ENCODE measurements at regions not wholly inside any gene's neighbourhood (a gene's known extent, or its start where the extent isn't known, plus 50 kb on each side); places are given as distances from the start of the nearest gene placed in this dataset.

DNA sequence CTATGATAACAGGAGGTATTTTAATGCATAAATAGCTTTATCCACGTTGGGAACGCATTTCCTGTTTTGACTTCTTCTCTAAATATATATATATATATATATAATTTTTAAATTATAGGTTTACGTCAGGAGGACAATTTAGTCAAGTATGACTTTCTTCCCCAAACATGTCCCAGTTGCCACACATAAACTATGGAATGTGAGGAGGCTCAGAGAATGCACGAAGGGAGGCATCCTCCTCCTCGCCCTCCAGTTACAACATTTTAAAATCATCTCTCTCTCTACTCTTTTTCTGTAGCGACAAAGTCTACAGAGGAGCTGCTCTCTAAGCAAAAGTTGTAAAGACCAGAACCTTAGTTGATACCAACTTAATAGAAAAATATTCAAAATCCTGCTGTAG, 106.9 kb upstream of the LYZL1 start:
- H3K4me3 ChIP-seq (ENCODE audit: control insufficient read depth, low read depth, low read length), result no peak overlapping the region
- DNase-seq (ENCODE audit: low read depth), result no peak
- TF ChIP-seq, protein P1, sequence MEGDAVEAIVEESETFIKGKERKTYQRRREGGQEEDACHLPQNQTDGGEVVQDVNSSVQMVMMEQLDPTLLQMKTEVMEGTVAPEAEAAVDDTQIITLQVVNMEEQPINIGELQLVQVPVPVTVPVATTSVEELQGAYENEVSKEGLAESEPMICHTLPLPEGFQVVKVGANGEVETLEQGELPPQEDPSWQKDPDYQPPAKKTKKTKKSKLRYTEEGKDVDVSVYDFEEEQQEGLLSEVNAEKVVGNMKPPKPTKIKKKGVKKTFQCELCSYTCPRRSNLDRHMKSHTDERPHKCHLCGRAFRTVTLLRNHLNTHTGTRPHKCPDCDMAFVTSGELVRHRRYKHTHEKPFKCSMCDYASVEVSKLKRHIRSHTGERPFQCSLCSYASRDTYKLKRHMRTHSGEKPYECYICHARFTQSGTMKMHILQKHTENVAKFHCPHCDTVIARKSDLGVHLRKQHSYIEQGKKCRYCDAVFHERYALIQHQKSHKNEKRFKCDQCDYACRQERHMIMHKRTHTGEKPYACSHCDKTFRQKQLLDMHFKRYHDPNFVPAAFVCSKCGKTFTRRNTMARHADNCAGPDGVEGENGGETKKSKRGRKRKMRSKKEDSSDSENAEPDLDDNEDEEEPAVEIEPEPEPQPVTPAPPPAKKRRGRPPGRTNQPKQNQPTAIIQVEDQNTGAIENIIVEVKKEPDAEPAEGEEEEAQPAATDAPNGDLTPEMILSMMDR (conservative IDR thresholded peaks at IDR 0.05; ENCODE audit: control insufficient read depth, insufficient read depth, low read depth, low read length), result no peak

DNA sequence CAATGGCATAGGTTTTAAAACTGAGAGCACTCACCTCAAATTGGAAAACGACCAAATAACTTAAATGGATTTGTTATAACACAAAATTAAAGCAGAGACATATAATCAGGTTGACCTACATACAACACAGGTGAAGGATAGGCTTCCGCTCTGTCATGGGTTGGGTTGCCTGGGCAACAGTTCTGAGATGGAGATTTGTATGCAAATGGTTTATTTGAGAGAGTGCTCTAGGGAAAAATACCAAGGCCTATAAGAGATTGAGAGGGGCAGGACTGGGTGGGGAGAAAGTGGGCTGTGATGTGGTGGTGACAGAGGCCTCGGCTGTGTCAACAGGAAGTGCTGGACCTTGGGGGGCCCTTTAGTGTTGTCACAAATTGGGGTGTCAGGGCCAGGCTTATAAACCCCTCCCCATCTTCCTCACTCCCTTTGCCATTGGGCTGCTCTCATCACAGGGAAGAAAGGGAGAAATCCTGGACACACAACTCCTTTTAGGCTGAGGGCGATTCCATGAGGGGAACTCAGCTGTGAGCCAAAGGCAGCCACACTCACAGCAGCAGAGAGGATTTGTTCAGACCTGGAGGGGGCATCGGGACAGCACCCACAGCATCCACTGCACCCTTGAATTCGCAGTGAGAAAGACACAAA, 105.4 kb upstream of the LYZL1 start:
- H3K4me3 ChIP-seq (ENCODE audit: control insufficient read depth, low read depth, low read length), result no peak overlapping the region
- DNase-seq (ENCODE audit: low read depth), result no peak
- TF ChIP-seq, protein P1 (conservative IDR thresholded peaks at IDR 0.05; ENCODE audit: control insufficient read depth, insufficient read depth, low read depth, low read length), result no peak

DNA sequence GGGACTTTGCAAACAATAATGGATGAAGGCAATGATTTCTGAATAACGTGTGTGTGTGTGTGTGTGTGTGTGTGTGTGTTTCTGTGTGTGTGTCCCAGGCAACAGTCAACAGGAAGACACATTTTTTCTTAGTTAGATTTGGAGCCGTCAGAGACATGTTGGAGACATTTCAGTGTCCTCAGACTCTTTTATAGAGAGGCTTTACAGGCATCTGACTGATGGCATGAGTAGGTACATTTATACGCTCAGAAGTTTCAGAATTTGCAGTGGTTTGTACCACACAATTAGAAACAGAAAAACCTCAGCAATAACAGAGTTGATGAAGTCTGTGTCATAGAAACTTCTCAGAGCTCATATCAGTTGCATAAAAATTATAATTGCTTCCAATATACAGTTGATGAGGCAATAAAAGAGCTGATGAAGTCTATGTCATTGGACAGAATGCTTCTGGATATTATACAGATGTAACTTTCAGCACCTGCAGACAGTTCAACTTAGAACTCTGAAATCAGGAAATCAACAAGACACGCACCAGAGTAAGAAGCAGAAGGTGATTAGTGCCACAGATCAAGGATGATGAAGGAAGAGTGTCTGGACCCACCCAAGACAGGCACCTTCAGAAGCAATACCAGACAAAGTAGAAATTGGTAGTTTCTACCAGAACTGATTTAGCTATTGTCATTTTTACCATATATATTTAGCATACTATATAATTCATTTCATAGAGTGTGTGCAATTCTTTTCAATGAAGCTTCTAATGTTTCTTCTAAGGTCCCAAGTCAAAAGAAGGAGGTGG, 104.5 kb upstream of the LYZL1 start:
- TF ChIP-seq, protein P1 (conservative IDR thresholded peaks at IDR 0.05; ENCODE audit: control insufficient read depth, insufficient read depth, low read depth, low read length), result no peak
- no peak overlapping the region for H3K4me3 ChIP-seq (ENCODE audit: control insufficient read depth, low read depth, low read length)
- DNase-seq (ENCODE audit: low read depth), result no peak

DNA sequence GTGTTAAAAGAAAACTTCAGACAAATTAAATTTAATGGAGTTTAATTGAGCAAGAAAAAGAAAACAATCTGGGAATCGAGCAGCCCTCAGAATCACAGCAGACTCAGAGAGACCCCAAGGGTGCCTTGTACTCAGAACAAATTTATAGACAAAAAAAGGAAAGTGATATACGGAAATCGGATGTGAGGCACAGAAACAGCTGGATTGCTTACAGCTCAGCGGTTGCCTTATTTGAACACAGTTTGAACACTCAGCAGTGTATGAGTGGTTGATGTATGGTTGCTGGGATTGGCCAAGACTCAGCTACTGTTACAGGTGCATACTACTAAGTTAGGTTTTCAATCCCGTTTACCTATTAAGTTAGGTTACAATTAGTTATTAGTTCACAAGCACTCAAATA, 103.8 kb upstream of the LYZL1 start:
- H3K4me3 ChIP-seq (ENCODE audit: control insufficient read depth, low read depth, low read length), result no peak overlapping the region
- TF ChIP-seq, protein P1 (conservative IDR thresholded peaks at IDR 0.05; ENCODE audit: control insufficient read depth, insufficient read depth, low read depth, low read length), result no peak
- no peak for DNase-seq (ENCODE audit: low read depth)

DNA sequence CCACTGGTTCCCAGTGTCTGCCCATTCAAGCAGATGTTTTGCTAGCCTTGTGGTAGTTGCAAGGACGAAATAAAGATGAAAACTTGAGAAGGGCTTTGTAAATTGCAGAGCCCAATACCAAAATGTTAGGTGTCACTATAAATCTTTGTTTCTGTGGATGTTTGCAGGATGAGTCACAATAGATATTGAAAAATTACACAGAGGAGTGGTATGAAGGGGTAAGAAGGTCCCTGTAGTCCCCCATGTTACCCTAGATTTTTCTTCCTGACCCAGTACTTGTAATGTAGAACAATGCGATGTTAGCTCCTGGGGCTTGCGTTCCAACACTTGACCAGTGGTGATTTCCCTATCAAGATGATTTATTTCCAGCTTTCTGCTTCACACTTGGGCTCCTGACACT, 102.6 kb upstream of the LYZL1 start:
- H3K4me3 ChIP-seq (ENCODE audit: control insufficient read depth, low read depth, low read length), result no peak overlapping the region
- TF ChIP-seq, protein P1 (conservative IDR thresholded peaks at IDR 0.05; ENCODE audit: control insufficient read depth, insufficient read depth, low read depth, low read length), result no peak
- no peak for DNase-seq (ENCODE audit: low read depth)

DNA sequence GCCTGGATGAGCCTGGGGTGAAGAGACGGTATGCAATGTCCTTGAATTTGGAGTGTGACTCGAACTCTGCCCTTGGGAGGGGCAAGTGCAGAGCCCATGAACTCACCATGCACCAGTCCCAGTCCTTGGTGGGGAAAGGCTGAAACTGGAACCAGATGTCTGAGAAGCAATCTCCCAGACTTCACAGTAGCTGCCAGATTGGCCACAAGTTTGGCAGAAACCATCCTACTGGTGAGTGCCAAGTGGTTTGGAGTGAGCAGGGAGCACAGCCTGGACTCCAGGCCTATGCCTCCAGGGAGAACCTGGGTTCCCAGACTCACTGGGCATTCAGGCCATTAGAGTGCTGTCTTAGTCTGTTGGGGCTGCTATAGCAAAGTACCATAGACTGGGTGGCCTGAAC, 99.6 kb upstream of the LYZL1 start:
- TF ChIP-seq, protein P1 (conservative IDR thresholded peaks at IDR 0.05; ENCODE audit: control insufficient read depth, insufficient read depth, low read depth, low read length), result no peak
- no peak overlapping the region for H3K4me3 ChIP-seq (ENCODE audit: control insufficient read depth, low read depth, low read length)
- peak; percentile 62 for DNase-seq (ENCODE audit: low read depth)

All from fibroblast of mammary gland (primary cell).